Activated CD8-positive, alpha-beta memory T cell treated with anti-CD3 and anti-CD28 coated beads for 48 hours (primary cell): ENCODE measurements at regions not wholly inside any gene's neighbourhood (a gene's known extent, or its start where the extent isn't known, plus 50 kb on each side); places are given as distances from the start of the nearest gene placed in this dataset.

Source experiments
- DNase-seq, 3 experiments: peaks; one replicate each; pipeline ENCODE4 v3.0.0-alpha.2; 2020; ENCODE audit warnings: low read depth in 2 of 3, low spot score in 2 of 3

- no peak for DNase-seq
Measured at GRCh38 chr10:78624791-78625190, 444.0 kb upstream of the ZMIZ1 start.

DNA sequence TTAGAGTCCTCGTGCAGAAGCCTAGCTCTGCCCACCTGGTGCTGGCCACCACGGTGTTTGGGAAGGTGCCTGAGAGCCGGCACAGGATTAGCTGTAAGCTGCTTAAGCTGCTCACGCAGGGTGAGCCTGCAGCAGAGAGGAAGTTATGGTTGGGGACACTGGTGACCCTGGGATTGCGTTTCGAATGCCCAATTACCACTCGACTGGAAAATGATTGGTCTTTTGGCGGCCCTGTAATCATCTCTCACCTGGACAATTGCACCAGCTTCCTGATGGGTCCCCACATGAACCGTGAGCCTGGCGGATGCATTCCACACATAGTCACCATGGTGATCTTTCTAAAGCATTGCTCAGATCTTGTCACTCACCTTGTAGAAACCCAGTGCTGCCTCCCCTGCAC, 442.3 kb upstream of the ZMIZ1 start:
- no peak for DNase-seq

DNA sequence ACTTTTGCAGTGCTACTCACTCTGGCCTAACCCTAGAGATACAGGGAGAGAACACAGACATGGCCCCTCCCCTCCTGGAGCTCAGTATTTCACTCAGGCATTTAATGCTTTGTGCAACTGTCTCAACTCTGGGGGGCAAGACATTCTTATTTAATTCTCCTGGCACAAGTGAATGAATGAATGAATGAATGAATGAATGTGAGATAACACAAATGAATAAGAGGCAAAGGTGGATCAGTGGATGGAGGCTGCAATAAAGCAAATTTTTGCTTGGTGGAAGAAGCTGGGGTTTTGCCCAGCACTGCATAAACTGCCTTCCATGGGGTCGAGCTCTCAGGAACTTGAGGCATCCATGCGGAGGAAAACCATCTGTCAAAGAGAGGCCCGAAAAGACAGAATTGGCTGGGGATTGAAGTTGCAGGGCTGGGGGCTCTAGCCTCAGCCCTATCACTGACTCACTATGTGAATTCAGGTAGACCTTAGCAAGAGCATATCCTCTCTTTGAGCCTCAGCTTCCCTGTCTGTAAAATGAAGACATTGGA, 441.4 kb upstream of the ZMIZ1 start:
- DNase-seq = no peak

DNA sequence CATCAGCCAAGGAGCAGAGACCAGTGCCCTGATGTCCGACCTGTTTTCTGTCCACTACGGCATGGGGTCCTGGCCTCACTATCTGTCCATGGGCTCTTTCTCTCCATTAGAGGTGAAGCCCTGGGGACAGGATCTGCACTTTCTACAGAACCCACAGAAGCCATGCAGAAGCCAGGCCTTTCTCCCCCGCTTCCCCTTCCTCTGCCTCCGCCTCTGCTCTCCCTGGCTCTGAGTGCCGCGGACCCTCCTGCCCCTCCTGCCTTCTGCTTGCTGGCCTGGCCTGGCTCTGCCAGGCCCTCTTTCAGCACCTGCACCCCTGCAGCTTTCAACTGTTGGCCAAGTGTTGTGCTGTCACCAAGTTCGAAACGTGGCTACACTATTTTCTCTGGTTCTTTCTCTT, 439.8 kb upstream of the ZMIZ1 start:
- no peak for DNase-seq

DNA sequence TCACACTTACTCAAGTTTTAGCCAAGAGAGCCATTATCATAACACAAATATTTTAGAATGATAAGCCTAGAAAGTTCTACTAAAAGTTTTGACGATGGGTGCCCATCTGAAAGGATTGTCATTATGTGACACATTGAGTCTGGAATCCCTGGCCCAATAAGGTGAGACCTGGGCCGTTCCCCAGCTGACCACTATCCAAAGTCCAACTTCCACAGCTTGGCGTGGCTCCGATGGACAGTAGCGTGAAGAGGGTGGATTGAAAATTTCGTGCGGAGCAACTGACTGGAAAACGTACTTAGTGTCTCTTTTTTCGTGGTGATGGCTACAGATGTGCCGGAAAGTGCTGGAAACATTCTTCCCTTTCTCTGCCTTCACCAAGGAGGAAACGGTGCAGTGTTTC, 439.0 kb upstream of the ZMIZ1 start:
- DNase-seq = no peak

GRCh38 chr10:78630944-78631838, 437.6 kb upstream of the ZMIZ1 start:
- DNase-seq = no peak

- no peak for DNase-seq
Measured at GRCh38 chr10:78634389-78634815, 434.4 kb upstream of the ZMIZ1 start.

DNA sequence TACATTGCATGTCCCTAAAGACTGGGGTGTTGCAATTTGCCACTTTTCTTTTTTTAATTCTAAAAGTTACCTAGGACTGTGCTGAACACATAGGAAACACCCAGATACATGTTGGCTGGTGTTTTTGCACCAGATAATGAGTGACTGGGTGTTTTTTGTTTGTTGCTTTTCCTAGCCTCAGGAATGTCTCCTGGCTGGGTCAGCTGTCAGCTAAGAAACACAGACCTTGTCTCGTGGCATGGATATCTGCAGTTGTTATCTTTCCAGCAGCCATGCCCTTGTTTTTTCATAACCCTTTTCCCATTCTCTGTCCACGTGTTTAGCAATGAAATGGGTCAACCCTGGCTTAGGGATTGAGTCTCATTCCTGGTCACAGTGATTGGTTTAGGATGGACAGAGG, 433.9 kb upstream of the ZMIZ1 start:
- DNase-seq = no peak

DNA sequence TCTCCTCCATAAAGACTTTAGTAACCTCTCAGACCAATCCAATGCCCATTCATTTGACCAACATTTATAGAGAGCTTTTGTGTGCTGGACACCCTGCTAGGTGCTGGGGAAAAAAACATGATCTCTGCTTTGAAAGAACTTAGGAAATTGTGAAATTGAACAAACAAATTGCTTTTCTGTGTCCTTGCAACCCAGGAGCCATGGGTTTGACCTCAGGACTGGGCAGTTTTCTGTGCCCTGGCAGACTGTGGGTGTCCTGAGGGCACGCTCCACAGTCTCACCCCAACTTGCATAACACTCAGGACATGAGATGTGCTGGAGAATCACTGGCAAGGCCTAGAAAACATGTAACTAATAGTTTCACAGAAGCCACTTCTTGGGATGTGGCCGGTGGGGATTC, 429.1 kb upstream of the ZMIZ1 start:
- DNase-seq = no peak

DNA sequence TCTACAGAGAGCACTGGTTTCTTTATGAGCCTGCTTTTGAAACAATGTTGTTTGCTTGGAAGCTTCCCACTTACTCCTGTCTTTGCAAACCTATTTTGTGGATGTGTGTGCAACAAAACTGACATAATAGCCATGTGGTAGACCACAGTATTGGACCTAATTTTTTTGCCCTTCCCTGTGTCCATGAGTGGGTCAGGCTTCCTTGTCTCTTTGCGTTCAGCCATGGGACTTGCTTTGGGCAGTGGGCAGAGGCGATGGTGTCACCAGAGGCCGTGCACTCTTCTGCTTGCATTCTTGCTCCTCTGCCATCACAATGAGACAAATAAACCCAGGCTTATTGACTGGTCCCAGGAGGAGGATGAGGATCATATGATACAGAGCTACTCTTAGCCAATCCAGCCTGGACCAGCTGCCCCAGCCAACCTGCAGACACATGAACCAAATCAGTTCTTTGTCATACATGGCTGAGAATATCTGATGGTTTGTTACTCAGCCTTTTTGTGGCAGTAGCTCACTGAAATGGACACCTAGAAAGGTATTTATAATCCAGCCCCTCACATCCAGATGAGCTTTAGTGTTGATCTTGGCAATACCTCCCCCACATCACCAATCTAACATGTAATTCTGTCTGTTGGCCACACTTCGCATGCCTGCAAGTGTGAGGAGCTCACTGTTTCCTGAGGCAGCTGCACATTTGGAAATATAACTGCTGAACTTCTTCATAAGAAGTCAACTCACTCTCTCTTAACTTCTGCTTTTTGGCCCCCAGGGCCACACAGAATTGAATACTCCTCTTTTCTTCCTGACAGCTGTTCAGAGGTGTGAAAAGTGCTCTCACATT, 427.8 kb upstream of the ZMIZ1 start:
- DNase-seq = no peak

- DNase-seq = no peak
Measured at GRCh38 chr10:78641693-78642092, 427.1 kb upstream of the ZMIZ1 start.

GRCh38 chr10:78642269-78642816, 426.4 kb upstream of the ZMIZ1 start:
- DNase-seq = no peak

DNA sequence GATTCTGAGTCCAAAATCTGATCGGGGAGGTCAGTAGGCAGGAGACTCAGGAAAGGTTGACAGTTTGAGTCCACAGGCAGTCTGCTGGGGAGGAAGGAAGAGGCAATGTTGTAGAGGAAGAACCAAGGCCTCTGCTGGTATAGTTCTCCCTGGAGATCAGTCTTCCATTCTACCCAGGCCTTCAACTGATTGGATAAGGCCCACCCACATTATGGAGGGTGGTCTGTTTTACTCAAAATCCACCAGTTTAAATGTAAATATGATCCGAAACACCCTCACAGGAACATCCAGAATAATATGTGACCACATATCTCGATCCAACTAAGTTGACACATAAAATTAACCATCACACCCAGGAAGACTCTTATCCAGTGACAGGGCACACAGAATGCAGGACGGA, 425.3 kb upstream of the ZMIZ1 start:
- DNase-seq = no peak

DNA sequence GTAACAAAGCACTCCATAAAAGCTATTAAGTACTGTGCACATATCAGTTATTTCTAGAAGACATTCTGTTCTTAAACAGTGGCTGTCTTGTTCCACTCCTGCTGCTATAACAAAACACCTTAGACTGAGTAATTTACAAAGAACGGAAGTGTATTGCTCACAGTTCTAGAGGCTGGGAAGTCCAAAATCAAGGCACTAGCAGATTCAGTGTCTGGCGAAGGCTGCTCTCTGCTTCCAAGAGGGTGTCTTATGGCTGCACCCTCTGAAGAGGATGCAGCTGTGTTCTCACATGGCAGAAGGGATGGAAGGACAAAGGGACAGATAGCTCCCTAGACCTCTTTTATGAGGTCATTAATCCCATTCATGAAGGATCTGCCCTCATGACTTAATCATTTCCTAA, 424.2 kb upstream of the ZMIZ1 start:
- no peak for DNase-seq

GRCh38 chr10:78645169-78645686, 423.5 kb upstream of the ZMIZ1 start:
- no peak for DNase-seq

DNA sequence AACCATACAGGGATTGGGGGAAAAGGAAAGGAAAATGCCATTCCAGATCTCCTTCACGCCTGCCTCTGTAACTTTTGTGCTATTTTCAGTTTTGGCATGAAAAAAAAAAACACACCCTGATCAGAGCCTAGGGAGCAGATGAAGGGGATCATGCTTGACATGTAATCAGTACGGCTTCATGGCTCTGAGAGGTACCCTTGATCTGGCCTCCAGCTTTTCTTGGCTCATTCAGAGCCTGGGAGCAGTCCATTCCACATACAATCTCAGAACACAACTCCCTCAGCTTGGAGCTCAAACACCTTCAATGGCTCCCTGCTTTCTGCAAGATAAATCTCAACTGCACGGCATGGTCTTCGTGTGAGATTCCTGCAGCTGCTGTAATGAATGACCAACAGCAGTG, 422.8 kb upstream of the ZMIZ1 start:
- no peak for DNase-seq

GRCh38 chr10:78648256-78648860, 420.4 kb upstream of the ZMIZ1 start:
- DNase-seq = no peak

GRCh38 chr10:78649429-78649828, 419.3 kb upstream of the ZMIZ1 start:
- no peak for DNase-seq

- DNase-seq = no peak
Measured at GRCh38 chr10:78650122-78650521, 418.6 kb upstream of the ZMIZ1 start.

- DNase-seq = no peak
Measured at GRCh38 chr10:78651287-78651686, 417.5 kb upstream of the ZMIZ1 start.

GRCh38 chr10:78653555-78653954, 415.2 kb upstream of the ZMIZ1 start:
- no peak for DNase-seq
